IPS-20b (cell line): ENCODE measurements at regions not wholly inside any gene's neighbourhood (a gene's known extent, or its start where the extent isn't known, plus 50 kb on each side); places are given as distances from the start of the nearest gene placed in this dataset.

Experiments used
- H3K27ac ChIP-seq: one replicate; pipeline ENCODE4 v1.5.1; 2013; ENCODE audit warnings: low read length
- H3K27me3 ChIP-seq: 2 replicates; pipeline ENCODE4 v1.6.1; 2013; ENCODE audit warnings: mild to moderate bottlenecking, low read length, inconsistent platforms; ENCODE audit not compliant: insufficient read depth
- H3K36me3 ChIP-seq: 2 replicates; pipeline ENCODE4 v1.6.1; 2013; ENCODE audit warnings: low read depth, mild to moderate bottlenecking, inconsistent platforms, low read length, moderate library complexity; ENCODE audit not compliant: insufficient read depth
- H3K4me1 ChIP-seq: 2 replicates; pipeline ENCODE4 v1.6.1; 2013; ENCODE audit warnings: mild to moderate bottlenecking, control low read depth, inconsistent platforms, low read length, moderate library complexity; ENCODE audit not compliant: insufficient read depth
- H3K4me3 ChIP-seq: 2 replicates; pipeline ENCODE4 v1.5.1; 2013; ENCODE audit warnings: mild to moderate bottlenecking, low read length, inconsistent platforms
- H3K9ac ChIP-seq: 2 replicates; pipeline ENCODE4 v1.6.1; 2013; ENCODE audit warnings: low read depth, mild to moderate bottlenecking, inconsistent platforms, low read length, moderate library complexity
- H3K9me3 ChIP-seq: 2 replicates; pipeline ENCODE4 v1.6.1; 2013; ENCODE audit warnings: mild to moderate bottlenecking, low read depth, low read length, inconsistent platforms; ENCODE audit not compliant: insufficient read depth

GRCh38 chr2:54396798-54397197 lies 59.3 kb upstream of the SPTBN1 start:
- Histone ChIP-seq H3K36me3 (no peaks in the 10 kb centered on the region), H3K4me3 (no peak overlapping the region), H3K27me3 (no peaks in the 10 kb centered on the region), H3K27ac (no peak overlapping the region), H3K9me3 (no peaks in the 10 kb centered on the region), H3K9ac (no peak overlapping the region), H3K4me1 (no peaks in the 10 kb centered on the region)

- Histone ChIP-seq H3K9me3 (no peaks in the 10 kb centered on the region), H3K9ac (no peak overlapping the region), H3K27ac (no peak overlapping the region), H3K4me1 (no peaks in the 10 kb centered on the region), H3K4me3 (no peak overlapping the region), H3K27me3 (no peaks in the 10 kb centered on the region), H3K36me3 (no peaks in the 10 kb centered on the region)
These were observed 58.7 kb upstream of the SPTBN1 start for GRCh38 chr2:54397426-54397825.

GRCh38 chr2:54401554-54401953 lies 54.6 kb upstream of the SPTBN1 start:
- Histone ChIP-seq H3K4me3 (no peak overlapping the region), H3K36me3 (no peaks in the 10 kb centered on the region), H3K9ac (no peak overlapping the region), H3K27me3 (no peaks in the 10 kb centered on the region), H3K4me1 (no peaks in the 10 kb centered on the region), H3K27ac (no peak overlapping the region), H3K9me3 (no peaks in the 10 kb centered on the region)

GRCh38 chr2:54402350-54402749 lies 53.8 kb upstream of the SPTBN1 start:
- Histone ChIP-seq H3K27me3 (no peaks in the 10 kb centered on the region), H3K27ac (no peak overlapping the region), H3K36me3 (no peaks in the 10 kb centered on the region), H3K9ac (no peak overlapping the region), H3K9me3 (no peaks in the 10 kb centered on the region), H3K4me3 (no peak overlapping the region), H3K4me1 (no peaks in the 10 kb centered on the region)

- H3K4me1 ChIP-seq, result no peaks in the 10 kb centered on the region
- no peak overlapping the region for H3K4me3 ChIP-seq
- H3K9ac ChIP-seq, result no peak overlapping the region
- no peaks in the 10 kb centered on the region for H3K27me3 ChIP-seq
- H3K9me3 ChIP-seq, result no peaks in the 10 kb centered on the region
- no peak overlapping the region for H3K27ac ChIP-seq
- no peaks in the 10 kb centered on the region for H3K36me3 ChIP-seq
These were observed 52.5 kb upstream of the SPTBN1 start for GRCh38 chr2:54403512-54404238.

GRCh38 chr2:54404270-54404669 lies 51.9 kb upstream of the SPTBN1 start:
- H3K4me1 ChIP-seq, result no peaks in the 10 kb centered on the region
- H3K4me3 ChIP-seq, result no peak overlapping the region
- no peak overlapping the region for H3K9ac ChIP-seq
- no peaks in the 10 kb centered on the region for H3K9me3 ChIP-seq
- no peaks in the 10 kb centered on the region for H3K27me3 ChIP-seq
- H3K36me3 ChIP-seq, result no peaks in the 10 kb centered on the region
- no peak overlapping the region for H3K27ac ChIP-seq

GRCh38 chr2:54406031-54406430 lies 50.1 kb upstream of the SPTBN1 start:
- no peak overlapping the region for H3K27ac ChIP-seq
- H3K9ac ChIP-seq, result no peak overlapping the region
- no peaks in the 10 kb centered on the region for H3K4me1 ChIP-seq
- no peak overlapping the region for H3K4me3 ChIP-seq
- no peaks in the 10 kb centered on the region for H3K27me3 ChIP-seq
- no peaks in the 10 kb centered on the region for H3K9me3 ChIP-seq
- H3K36me3 ChIP-seq, result no peaks in the 10 kb centered on the region
